ENCODE measurements at regions not wholly inside any gene's neighbourhood (a gene's known extent, or its start where the extent isn't known, plus 50 kb on each side); places are given as distances from the start of the nearest gene placed in this dataset.

GRCh38 chr11:133711545-133711944 lies 133.8 kb downstream of the SPATA19 start (continued):
- TF ChIP-seq, protein P1, sequence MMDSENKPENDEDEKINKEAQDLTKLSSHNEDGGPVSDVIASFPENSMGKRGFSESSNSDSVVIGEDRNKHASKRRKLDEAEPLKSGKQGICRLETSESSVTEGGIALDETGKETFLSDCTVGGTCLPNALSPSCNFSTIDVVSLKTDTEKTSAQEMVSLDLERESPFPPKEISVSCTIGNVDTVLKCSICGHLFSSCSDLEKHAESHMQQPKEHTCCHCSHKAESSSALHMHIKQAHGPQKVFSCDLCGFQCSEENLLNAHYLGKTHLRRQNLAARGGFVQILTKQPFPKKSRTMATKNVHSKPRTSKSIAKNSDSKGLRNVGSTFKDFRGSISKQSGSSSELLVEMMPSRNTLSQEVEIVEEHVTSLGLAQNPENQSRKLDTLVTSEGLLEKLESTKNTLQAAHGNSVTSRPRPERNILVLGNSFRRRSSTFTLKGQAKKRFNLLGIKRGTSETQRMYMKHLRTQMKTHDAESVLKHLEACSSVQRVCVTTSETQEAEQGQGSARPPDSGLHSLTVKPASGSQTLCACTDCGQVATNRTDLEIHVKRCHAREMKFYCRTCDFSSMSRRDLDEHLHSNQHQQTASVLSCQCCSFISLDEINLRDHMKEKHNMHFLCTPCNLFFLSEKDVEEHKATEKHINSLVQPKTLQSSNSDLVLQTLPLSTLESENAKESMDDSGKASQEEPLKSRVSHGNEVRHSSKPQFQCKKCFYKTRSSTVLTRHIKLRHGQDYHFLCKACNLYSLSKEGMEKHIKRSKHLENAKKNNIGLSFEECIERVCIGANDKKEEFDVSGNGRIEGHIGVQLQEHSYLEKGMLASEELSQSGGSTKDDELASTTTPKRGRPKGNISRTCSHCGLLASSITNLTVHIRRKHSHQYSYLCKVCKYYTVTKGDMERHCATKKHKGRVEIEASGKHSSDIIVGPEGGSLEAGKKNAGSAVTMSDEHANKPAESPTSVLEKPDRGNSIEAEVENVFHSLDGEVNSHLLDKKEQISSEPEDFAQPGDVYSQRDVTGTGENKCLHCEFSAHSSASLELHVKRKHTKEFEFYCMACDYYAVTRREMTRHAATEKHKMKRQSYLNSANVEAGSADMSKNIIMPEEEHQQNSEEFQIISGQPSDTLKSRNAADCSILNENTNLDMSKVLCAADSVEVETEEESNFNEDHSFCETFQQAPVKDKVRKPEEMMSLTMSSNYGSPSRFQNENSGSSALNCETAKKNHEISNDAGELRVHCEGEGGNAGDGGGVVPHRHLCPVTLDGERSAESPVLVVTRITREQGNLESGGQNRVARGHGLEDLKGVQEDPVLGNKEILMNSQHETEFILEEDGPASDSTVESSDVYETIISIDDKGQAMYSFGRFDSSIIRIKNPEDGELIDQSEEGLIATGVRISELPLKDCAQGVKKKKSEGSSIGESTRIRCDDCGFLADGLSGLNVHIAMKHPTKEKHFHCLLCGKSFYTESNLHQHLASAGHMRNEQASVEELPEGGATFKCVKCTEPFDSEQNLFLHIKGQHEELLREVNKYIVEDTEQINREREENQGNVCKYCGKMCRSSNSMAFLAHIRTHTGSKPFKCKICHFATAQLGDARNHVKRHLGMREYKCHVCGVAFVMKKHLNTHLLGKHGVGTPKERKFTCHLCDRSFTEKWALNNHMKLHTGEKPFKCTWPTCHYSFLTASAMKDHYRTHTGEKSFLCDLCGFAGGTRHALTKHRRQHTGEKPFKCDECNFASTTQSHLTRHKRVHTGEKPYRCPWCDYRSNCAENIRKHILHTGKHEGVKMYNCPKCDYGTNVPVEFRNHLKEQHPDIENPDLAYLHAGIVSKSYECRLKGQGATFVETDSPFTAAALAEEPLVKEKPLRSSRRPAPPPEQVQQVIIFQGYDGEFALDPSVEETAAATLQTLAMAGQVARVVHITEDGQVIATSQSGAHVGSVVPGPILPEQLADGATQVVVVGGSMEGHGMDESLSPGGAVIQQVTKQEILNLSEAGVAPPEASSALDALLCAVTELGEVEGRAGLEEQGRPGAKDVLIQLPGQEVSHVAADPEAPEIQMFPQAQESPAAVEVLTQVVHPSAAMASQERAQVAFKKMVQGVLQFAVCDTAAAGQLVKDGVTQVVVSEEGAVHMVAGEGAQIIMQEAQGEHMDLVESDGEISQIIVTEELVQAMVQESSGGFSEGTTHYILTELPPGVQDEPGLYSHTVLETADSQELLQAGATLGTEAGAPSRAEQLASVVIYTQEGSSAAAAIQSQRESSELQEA (IDR thresholded peaks at IDR 0.05; ENCODE audit: low read depth) = no peak
- TF ChIP-seq ZNF444 (CRISPR knock-in tag; IDR thresholded peaks at IDR 0.05) = no peak
- TF ChIP-seq HMG20B (CRISPR knock-in tag; IDR thresholded peaks at IDR 0.05) = no peak
- TF ChIP-seq, protein P2, sequence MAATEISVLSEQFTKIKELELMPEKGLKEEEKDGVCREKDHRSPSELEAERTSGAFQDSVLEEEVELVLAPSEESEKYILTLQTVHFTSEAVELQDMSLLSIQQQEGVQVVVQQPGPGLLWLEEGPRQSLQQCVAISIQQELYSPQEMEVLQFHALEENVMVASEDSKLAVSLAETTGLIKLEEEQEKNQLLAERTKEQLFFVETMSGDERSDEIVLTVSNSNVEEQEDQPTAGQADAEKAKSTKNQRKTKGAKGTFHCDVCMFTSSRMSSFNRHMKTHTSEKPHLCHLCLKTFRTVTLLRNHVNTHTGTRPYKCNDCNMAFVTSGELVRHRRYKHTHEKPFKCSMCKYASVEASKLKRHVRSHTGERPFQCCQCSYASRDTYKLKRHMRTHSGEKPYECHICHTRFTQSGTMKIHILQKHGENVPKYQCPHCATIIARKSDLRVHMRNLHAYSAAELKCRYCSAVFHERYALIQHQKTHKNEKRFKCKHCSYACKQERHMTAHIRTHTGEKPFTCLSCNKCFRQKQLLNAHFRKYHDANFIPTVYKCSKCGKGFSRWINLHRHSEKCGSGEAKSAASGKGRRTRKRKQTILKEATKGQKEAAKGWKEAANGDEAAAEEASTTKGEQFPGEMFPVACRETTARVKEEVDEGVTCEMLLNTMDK (IDR thresholded peaks at IDR 0.05; ENCODE audit: borderline replicate concordance, insufficient read depth, low read depth, low read length, poor library complexity, severe bottlenecking) = no peak
- TF ChIP-seq JUN (IDR thresholded peaks at IDR 0.05; ENCODE audit: borderline replicate concordance, low read depth, low read length) = no peak
- no peak for TF ChIP-seq JUN (CRISPR knock-in tag; IDR thresholded peaks at IDR 0.05; ENCODE audit: borderline replicate concordance)
